OCI-LY3 (cell line): ENCODE measurements at regions not wholly inside any gene's neighbourhood (a gene's known extent, or its start where the extent isn't known, plus 50 kb on each side); places are given as distances from the start of the nearest gene placed in this dataset.

Experiments
- H2AFZ ChIP-seq: fragments of 200-600, 300-600 bp; shearing (Covaris generic); 2 replicates; pipeline ENCODE4 v1.6.0; 2014; ENCODE audit warnings: antibody characterized with exemption, low read depth, low read length
- H3K27ac ChIP-seq: fragments of 200-600, 300-600 bp; sonication (generic); 2 replicates; pipeline ENCODE4 v1.5.1; 2014; ENCODE audit warnings: mild to moderate bottlenecking, low read length, moderate library complexity, mixed read lengths
- H3K27me3 ChIP-seq: fragments of 200-600, 300-600 bp; sonication (generic); 2 replicates; pipeline ENCODE4 v1.6.1; 2014; ENCODE audit warnings: low read depth, low read length, mixed read lengths
- H3K36me3 ChIP-seq: fragments of 200-600, 300-600 bp; sonication (generic); replicated peaks from 2 replicates; pipeline ENCODE3; 2014; ENCODE audit warnings: low read depth, low read length, mixed read lengths
- H3K4me1 ChIP-seq: fragments of 300-600, 200-600 bp; sonication (generic); 2 replicates; pipeline ENCODE4 v1.6.1; 2014; ENCODE audit warnings: low read length, mixed read lengths
- H3K4me2 ChIP-seq: fragments of 200-600, 300-600 bp; sonication (generic); 2 replicates; pipeline ENCODE4 v1.6.1; 2014; ENCODE audit warnings: low read length, mixed read lengths
- H3K4me3 ChIP-seq: fragments of 300-600, 200-600 bp; sonication (generic); 2 replicates; pipeline ENCODE4 v1.5.1; 2014; ENCODE audit warnings: antibody characterized with exemption, mild to moderate bottlenecking, low read length, moderate library complexity
- H3K79me2 ChIP-seq: fragments of 300-600, 200-600 bp; shearing (Covaris generic); 2 replicates; pipeline ENCODE4 v1.6.1; 2014; ENCODE audit warnings: mild to moderate bottlenecking, low read length, mixed read lengths
- H3K9ac ChIP-seq: fragments of 300-600, 200-600 bp; shearing (Covaris generic); 2 replicates; pipeline ENCODE4 v1.6.0; 2014; ENCODE audit warnings: mild to moderate bottlenecking, low read length, moderate library complexity
- H3K9me3 ChIP-seq: fragments of 200-600, 300-600 bp; shearing (Covaris generic); 2 replicates; pipeline ENCODE4 v1.6.1; 2014; ENCODE audit warnings: low read length, mixed read lengths; ENCODE audit not compliant: insufficient read depth
- H4K20me1 ChIP-seq: fragments of 200-600, 300-600 bp; sonication (generic); 2 replicates; pipeline ENCODE4 v1.6.1; 2016; ENCODE audit warnings: low read length, mixed read lengths; ENCODE audit not compliant: insufficient read depth
- EZH2phosphoT487 ChIP-seq: fragments of 200-600 bp; shearing (Covaris generic); IDR thresholded peaks from 2 replicates; pipeline ENCODE4 v1.6.1; 2018; ENCODE audit warnings: antibody characterized with exemption, mixed run types, low read depth
- TF ChIP-seq, protein P1 (sequence below): fragments of 200-600, 300-600 bp; sonication (generic); IDR thresholded peaks from 2 replicates; pipeline ENCODE4 v1.5.1; 2014; ENCODE audit warnings: antibody characterized with exemption, low read length, low read depth

- no peak overlapping the region for H2AFZ ChIP-seq
These were observed 325.8 kb downstream of the RPL10L start for GRCh38 chr14:46325777-46326176.

DNA sequence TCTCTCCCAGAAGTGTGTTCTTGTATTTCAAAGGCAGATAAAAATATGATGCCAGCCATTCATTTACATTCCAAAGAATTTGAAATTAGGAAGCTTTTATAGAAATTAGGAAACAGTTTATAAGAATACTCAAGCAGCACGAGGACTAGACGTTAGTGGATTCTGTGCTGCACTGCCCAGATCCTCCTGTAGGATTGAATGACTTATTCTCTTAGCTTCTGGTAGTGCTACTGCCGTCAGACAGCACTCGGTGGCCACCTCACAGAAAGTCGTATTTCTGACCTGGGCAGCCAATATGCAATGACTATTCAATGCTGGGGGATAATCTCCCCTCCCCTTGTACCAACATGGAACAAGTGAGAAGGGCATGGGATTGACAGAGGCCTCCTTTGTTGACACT is 326.4 kb downstream of the RPL10L start:
- Histone ChIP-seq H2AFZ (no peak overlapping the region), H3K79me2 (no peaks in the 10 kb centered on the region), H3K27me3 (no peaks in the 10 kb centered on the region), H3K9ac (no peak overlapping the region), H3K9me3 (no peaks in the 10 kb centered on the region), H3K4me1 (no peaks in the 10 kb centered on the region), H3K4me3 (no peak overlapping the region), H4K20me1 (no peaks in the 10 kb centered on the region), H3K27ac (no peak overlapping the region), H3K4me2 (no peak overlapping the region), H3K36me3 (no peaks in the 10 kb centered on the region)
- TF ChIP-seq EZH2phosphoT487, result no peak
- TF ChIP-seq, protein P1, sequence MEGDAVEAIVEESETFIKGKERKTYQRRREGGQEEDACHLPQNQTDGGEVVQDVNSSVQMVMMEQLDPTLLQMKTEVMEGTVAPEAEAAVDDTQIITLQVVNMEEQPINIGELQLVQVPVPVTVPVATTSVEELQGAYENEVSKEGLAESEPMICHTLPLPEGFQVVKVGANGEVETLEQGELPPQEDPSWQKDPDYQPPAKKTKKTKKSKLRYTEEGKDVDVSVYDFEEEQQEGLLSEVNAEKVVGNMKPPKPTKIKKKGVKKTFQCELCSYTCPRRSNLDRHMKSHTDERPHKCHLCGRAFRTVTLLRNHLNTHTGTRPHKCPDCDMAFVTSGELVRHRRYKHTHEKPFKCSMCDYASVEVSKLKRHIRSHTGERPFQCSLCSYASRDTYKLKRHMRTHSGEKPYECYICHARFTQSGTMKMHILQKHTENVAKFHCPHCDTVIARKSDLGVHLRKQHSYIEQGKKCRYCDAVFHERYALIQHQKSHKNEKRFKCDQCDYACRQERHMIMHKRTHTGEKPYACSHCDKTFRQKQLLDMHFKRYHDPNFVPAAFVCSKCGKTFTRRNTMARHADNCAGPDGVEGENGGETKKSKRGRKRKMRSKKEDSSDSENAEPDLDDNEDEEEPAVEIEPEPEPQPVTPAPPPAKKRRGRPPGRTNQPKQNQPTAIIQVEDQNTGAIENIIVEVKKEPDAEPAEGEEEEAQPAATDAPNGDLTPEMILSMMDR, result no peak

More at GRCh38 chr14:46325777-46326176, 325.8 kb downstream of the RPL10L start:
- Histone ChIP-seq H3K9ac (no peak overlapping the region), H3K36me3 (no peaks in the 10 kb centered on the region), H3K79me2 (no peaks in the 10 kb centered on the region), H3K4me3 (no peak overlapping the region), H3K4me1 (no peaks in the 10 kb centered on the region), H3K27ac (no peak overlapping the region), H4K20me1 (no peaks in the 10 kb centered on the region), H3K4me2 (no peak overlapping the region), H3K9me3 (no peaks in the 10 kb centered on the region), H3K27me3 (no peaks in the 10 kb centered on the region)
- no peak for TF ChIP-seq EZH2phosphoT487
- TF ChIP-seq, protein P1, result no peak

DNA sequence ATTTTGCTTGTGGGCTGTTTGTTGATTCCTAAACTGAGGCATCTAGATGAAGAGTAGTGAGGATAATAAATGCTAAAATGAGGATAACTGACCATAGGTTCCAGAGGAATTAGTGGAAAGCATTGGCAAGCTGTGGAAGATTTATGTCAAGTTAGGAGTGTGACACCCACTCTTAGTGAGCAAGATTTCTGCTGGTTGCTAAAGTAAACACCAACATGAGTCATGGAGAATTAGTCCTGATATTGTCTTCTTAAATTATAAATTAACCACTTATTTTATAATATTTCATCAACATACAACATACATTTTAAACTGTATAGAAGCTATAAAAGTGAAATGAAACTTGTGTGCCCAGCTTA is 328.2 kb downstream of the RPL10L start:
- Histone ChIP-seq H3K4me3 (no peak overlapping the region), H3K36me3 (no peaks in the 10 kb centered on the region), H3K4me2 (no peak overlapping the region), H2AFZ (no peak overlapping the region), H3K9me3 (no peaks in the 10 kb centered on the region), H3K9ac (no peak overlapping the region), H3K4me1 (no peaks in the 10 kb centered on the region), H3K27ac (no peak overlapping the region), H4K20me1 (no peaks in the 10 kb centered on the region), H3K27me3 (no peaks in the 10 kb centered on the region), H3K79me2 (no peaks in the 10 kb centered on the region)
- TF ChIP-seq, protein P1, result no peak
- TF ChIP-seq EZH2phosphoT487, result no peak

DNA sequence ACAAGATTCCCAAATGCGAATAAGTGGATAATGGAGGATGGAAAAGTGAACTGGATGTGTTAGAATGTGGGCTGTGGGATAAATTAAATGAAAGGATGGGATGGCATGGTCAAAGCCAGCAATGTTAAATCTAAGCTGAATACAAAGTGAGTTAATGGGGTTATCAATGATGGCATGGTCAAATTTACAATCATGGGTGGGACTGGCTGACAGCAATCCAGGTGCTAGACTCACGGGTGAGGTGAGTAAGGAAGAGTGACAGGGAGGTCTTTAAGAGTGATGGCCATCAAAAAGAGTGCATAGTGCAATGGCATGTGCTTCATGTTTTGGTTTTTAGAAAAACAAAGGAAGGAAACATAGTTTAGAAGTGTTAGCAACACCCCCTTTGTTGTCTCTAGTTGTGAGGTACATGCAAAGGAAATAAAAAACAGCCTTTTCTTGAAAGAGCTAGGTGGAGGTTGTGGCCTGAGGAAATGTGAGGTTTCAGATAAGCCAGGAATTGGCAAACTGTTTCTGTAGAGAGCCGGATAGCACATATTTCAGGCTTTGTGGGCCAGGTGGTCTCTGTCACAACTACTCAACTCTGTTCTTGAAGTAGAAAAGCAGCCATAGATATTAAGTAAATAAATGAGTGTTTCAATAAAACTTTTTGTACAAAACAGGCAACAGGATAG is 328.7 kb downstream of the RPL10L start:
- Histone ChIP-seq H3K27ac (no peak overlapping the region), H3K4me3 (no peak overlapping the region), H3K4me1 (no peaks in the 10 kb centered on the region), H3K27me3 (no peaks in the 10 kb centered on the region), H4K20me1 (no peaks in the 10 kb centered on the region), H3K36me3 (no peaks in the 10 kb centered on the region), H2AFZ (no peak overlapping the region), H3K9me3 (no peaks in the 10 kb centered on the region), H3K79me2 (no peaks in the 10 kb centered on the region), H3K4me2 (no peak overlapping the region), H3K9ac (no peak overlapping the region)
- no peak for TF ChIP-seq EZH2phosphoT487
- TF ChIP-seq, protein P1, result no peak
